NCI-H187 (cell line): ENCODE measurements at regions not wholly inside any gene's neighbourhood (a gene's known extent, or its start where the extent isn't known, plus 50 kb on each side); places are given as distances from the start of the nearest gene placed in this dataset.
A peak's percentile ranks its signal among the peaks of the same experiment; 100 is the strongest.
"Not testable (repeated sequence)": the region's sequence is repeated elsewhere in the genome, so short reads cannot be mapped to it uniquely, and the experiment has no call there.

Experiments
- DNase-seq, 2 experiments: peaks; one replicate each; lab custom pipeline; 2025; lab: John Stamatoyannopoulos, UW

GRCh38 chrX:111041018-111041462, 55.0 kb upstream of the PAK3 start:
- no peak for DNase-seq

- no peak for DNase-seq
These were observed 55.5 kb upstream of the PAK3 start for GRCh38 chrX:111040377-111041017.

GRCh38 chrX:111039606-111040005, 56.4 kb upstream of the PAK3 start:
- no peak for DNase-seq

DNA sequence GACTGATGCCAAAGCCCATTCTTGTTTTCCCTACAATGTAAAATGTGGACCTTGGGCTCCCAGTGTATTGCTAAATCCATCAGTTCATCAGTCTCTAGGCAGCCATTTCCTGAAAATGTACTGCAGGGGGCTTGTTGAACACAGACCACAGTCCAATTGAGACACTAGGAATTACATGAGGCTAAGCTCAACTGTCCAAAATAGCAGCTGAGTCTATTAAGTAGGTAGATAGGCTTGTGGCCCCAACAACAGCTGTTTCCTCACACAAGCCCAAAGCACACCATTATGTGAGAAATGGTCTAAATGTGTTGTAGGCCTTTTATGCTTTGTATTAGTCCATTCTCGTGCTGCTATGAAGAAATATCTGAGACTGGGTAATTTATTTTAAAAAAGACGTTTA, 60.0 kb upstream of the PAK3 start:
- no peak for DNase-seq

GRCh38 chrX:111035256-111035655, 60.7 kb upstream of the PAK3 start:
- no peak for DNase-seq

DNA sequence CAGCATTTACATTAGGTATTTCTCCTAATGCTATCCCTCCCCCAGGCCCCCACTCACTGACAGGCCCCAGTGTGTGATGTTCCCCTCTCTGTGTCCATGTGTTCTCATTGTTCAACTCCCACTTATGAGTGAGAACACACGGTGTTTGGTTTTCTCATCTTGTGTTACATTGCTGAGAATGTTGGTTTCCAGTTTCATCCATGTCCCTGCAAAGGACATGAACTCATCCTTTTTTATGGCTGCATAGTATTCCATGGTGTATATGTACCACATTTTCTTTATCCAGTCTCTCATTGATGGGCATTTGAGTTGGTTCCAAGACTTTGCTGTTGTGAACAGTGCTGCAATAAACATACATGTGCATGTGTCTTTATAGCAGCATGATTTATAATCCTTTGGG, 73.0 kb upstream of the PAK3 start:
- not testable (repeated sequence) for DNase-seq

DNA sequence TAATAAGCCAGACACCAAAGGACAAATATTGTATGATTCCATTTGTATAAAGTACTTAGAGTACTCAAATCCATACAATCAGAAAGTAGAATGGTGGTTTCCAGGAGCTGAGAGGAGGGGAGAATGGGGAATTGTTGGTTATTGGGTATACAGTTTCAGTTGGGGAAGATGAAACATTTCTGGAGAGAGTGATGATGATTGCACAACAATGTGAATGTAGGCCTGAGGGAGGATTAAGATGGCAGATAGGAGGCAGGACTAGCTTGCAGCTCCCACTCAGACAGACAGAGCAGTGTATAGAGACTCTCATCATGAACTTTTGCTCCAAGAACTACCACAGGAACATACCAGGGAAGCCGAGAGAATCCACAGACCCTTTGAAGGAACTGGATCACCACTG, 75.7 kb upstream of the PAK3 start:
- no peak for DNase-seq

DNA sequence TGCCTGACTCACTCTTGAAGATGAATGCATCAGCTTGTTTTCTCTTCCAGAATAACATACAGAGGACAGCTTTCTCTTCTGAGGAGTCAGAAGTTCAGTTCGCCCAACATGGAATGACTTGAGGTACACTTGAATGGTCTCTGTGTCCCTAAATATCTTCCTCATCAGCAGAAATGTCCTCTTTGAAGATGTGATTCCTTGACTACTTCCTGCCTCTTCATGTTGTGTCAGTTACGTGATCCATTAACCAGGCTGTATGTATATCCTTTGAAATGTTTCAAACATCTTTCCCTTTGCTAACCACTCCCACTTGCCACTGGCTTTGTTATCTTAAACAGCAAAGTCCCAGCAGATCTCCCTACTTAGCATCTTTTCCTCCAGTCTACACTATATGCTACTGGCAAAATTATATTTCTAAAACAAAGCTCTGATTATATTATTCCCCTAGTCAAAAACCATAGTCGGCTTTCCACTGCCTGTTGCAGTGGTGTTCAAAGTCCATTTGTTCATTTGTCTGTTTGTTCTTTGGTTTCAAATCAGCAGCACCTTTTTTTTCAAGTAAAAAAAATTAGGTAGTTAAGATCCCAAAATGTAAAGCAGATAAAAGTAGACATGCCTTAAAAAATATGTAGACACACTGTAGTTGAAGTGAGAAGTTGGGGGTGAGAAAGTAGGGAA, 82.1 kb upstream of the PAK3 start:
- DNase-seq: no peak

DNA sequence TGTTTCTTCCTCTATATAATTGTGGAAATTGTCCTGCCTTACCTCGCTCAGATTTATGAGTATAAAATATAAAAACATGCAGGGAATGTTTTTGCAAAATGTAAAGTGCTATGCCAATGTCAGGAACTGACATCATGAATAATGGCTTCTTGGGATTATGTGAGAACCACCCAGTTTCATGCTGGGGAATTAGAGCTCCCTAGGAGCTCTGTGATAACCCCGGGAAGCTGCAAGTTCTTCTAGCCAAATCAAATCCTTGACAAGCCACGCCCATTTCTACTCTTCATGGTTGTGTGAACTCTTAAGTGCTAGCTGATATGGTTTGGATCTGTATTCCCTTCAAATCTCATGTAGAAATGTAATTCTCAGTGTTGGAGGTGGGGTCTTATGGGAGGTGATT, 85.9 kb upstream of the PAK3 start:
- peak; percentile 5 to 15 for DNase-seq

DNA sequence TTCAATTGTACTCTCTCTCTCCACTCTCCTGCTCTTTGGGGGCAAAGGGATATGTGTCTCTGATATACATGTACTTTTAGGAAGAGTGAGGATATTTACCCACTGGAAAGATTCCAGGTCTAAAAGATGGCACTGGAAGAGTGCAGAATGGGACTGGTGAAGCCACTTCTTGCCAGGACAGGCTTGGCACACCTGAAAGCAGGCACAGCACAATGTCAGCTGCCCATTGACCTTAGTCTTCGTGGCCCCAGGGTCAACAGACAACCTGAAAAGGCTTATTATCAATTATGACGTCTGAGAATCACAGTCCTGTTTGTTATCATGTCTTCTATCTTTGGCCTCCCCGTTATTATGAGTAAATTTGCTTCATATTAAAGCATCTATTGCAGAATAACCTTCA, 86.7 kb upstream of the PAK3 start:
- DNase-seq: no peak

DNA sequence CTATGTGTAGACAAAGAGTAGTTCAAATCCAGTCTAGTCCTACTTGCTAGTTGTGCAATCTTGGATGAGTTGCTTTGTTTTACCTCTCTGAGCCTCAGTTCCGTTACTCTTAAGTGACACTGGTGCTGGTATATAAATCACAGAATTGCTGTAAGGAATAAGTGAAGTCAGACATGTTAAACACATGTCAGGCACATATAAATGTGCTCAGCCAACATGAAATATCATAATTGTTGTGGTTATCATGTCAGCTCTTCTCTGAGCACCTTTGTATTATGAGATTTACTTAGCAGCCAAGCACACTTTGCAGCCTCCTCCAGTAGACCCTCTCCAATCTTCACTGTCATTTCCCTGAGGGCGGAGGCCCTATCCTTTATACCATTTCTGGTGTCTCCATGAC, 87.9 kb upstream of the PAK3 start:
- no peak for DNase-seq

- DNase-seq: no peak
These were observed 88.8 kb upstream of the PAK3 start for GRCh38 chrX:111007238-111007637.

DNA sequence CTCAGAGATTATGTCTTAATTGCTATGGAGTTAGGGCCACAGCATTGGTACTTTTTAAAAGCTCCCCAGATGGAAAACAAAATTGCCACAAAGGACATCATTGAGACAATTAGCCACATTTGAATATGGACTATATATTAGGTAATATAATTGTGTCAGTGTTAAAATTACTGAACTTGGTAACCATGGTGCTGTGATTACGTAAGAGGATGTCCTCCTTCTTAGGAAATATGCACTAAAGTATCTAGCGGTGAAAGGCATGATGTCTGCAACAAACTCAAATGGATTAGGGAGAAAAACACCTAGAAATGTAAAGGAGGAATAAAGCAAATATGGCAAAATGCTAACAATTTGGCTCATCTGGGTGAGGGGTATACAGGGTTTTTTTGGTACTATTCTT, 89.9 kb upstream of the PAK3 start:
- DNase-seq: no peak

DNA sequence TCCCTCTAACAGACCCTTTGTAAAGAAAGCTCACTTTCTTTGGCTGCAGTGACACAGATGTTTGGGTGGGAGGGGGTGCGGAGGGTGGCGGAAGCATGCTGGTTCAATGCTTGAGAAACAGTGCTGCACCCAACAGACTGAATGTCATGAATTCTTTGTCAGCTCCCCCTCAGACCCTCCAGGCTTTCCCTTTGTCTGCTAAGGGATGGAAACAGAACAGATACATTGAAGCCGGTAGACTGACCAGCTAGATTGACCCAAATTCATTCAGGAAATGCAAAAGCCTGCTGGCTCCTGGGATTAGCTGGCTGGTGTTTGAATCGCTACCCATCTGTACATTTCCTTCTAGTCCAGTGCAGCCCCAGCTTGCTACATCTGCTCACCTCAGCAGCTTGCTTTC, 90.8 kb upstream of the PAK3 start:
- DNase-seq: no peak

- DNase-seq: no peak
These were observed 92.9 kb upstream of the PAK3 start for GRCh38 chrX:111003118-111003517.

DNA sequence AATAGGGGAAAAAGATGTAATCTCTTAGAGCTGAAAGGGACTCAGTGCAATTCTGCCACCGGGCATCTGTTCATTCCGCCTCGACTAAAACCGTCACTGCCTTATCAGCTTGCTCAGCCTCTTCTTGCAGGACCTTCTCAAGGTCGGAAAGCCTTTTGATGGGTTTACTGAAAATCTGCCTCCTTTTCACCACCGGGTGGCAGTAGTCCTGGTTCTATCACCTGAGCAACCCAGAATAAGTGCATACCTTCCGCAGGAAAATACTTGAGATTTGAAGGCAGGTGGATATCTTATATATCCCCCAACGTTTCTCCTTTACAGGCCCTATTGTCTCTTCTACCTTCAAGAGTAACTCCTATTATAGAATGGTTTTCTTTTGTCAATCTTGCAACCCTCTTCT, 103.4 kb upstream of the PAK3 start:
- DNase-seq: peak in 1 of 2 experiments; percentile 30

GRCh38 chrX:110989869-110990268, 106.1 kb upstream of the PAK3 start:
- no peak for DNase-seq

- DNase-seq: no peak
These were observed 106.5 kb upstream of the PAK3 start for GRCh38 chrX:110989447-110989846.

DNA sequence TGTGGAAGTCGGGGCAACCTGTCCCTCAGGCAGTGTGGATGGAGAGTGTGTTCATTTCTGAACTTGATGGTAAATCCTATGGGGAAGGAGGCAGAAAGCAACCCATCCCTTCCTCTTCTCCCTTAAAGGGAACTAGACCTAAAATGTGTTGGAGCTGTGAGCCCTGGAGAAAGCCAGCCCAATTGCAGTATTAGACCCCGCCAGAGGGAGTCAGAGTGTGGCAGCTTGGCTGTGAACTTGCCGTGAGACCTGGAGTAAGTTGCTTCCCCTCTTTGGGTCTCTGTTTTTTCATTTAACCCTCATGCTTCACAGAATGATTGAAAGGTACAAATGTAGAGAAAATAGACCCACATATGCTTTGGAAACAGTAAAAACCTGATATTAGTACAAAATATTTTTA, 108.7 kb upstream of the PAK3 start:
- no peak for DNase-seq

DNA sequence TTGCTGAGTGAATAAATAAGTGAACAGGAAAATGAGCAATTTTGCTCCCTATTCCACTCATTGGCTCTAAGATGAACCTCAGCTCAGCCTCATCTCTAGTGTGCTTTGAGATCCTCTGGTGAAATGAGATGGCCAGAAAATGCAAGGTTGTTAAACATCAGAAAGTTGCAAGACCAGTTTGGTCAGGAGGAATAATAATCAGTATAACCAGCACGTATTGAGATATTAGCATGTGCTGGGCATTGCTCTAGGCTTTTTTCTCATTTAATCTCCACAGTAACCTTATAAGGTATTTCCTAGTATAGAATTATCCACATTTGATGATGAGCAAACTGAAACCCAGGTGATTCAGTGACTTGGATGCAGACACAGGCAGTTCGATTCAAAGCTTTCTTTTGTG, 110.5 kb upstream of the PAK3 start:
- no peak for DNase-seq

DNA sequence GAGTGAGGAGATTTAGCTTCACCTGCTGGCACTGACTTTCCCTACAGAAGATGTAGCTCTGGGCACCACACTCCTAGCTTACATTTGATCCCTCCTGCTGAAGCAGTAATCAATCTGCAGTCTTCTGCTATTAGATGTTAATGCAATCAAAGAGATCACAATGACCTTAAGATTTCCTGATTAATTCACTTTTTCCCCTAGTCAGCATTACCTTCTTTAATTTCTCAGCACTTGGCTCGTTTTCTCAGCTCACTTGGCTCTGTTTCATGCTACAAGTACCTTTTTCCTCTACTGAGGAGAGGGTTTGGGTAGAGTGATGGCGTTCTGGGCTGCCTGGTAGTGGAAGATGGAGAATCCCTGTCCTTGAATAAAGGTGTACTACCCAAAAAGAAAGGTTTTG, 113.0 kb upstream of the PAK3 start:
- no peak for DNase-seq

DNA sequence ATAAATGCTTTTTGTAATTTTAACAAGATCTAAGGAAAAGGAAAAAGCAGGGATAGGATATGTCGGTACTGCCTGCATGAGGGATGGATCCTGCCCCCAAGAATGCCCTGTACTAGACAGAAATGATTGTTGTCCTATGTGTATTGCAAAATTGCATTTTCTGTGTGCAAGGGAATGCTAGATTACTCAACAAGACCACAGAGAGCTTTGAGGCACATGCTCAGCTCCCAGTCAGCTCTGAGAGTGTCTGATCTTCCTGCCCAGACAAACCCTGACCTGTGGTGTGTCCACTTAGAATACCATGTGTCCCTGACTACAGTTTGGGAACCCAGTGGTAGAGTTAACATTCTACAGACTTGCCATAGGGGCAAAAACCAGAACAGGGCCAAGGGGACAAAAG, 129.2 kb upstream of the PAK3 start:
- no peak for DNase-seq

GRCh38 chrX:110966091-110966454, 129.9 kb upstream of the PAK3 start:
- no peak for DNase-seq

GRCh38 chrX:110965409-110966090, 130.4 kb upstream of the PAK3 start:
- no peak for DNase-seq
